IMR-90 (cell line): ENCODE measurements at regions not wholly inside any gene's neighbourhood (a gene's known extent, or its start where the extent isn't known, plus 50 kb on each side); places are given as distances from the start of the nearest gene placed in this dataset.

Experiments
- ATAC-seq: fragments of 200-7000 bp; cut with Tn5 transposase; 2 replicates; pipeline ENCODE4 v1.9.1; 2020; ENCODE audit warnings: low read depth, mild to moderate bottlenecking, moderate library complexity
- BruUV-seq: library from RNA; stranded (reverse); fragments of 400-500 nt; replicated peaks from 2 replicates; lab custom pipeline; 2021; lab: Mats Ljungman, UMichigan
- CTCF ChIA-PET: fragments of 300-600 bp; formaldehyde crosslinking; extraction: SDS; loops from one replicate; lab custom pipeline; 2021; ENCODE audit warnings: antibody characterized with exemption; lab: Yijun Ruan, JAX
- POLR2A ChIA-PET: fragments of 300-600 bp; sonication (Branson Sonifier 250); formaldehyde crosslinking; loops from one replicate; lab custom pipeline; 2022; ENCODE audit warnings: antibody characterized with exemption; ENCODE audit not compliant: unreplicated experiment; lab: Charles Lee
- DNase-seq: peaks from one replicate; pipeline ENCODE4 v3.0.0; 2013
- H2AFZ ChIP-seq: replicated peaks from 2 replicates; pipeline ENCODE3; 2013; ENCODE audit warnings: low read length, mild to moderate bottlenecking; ENCODE audit not compliant: poor library complexity
- H2AK5ac ChIP-seq: 2 replicates; pipeline ENCODE4 v1.6.1; 2013; ENCODE audit warnings: low read depth, low read length, inconsistent platforms
- H2AK9ac ChIP-seq: replicated peaks from 2 replicates; pipeline ENCODE3; 2013; ENCODE audit warnings: mild to moderate bottlenecking, low read depth, low read length, moderate library complexity; ENCODE audit not compliant: poor library complexity
- H2BK120ac ChIP-seq: 2 replicates; pipeline ENCODE4 v1.6.1; 2013; ENCODE audit warnings: low read depth, low read length, inconsistent platforms
- H2BK15ac ChIP-seq: 3 replicates; pipeline ENCODE4 v1.6.1; 2013; ENCODE audit warnings: low read depth, low read length, inconsistent platforms
- H2BK20ac ChIP-seq: 2 replicates; pipeline ENCODE4 v1.6.1; 2013; ENCODE audit warnings: low read depth, mild to moderate bottlenecking, inconsistent platforms, low read length, moderate library complexity
- H2BK5ac ChIP-seq: 2 replicates; pipeline ENCODE4 v1.6.1; 2013; ENCODE audit warnings: mild to moderate bottlenecking, low read depth, low read length, inconsistent platforms; ENCODE audit not compliant: poor library complexity, severe bottlenecking
- H3K14ac ChIP-seq: replicated peaks from 2 replicates; pipeline ENCODE4 v1.6.1; 2013; ENCODE audit warnings: low read depth, low read length, inconsistent platforms
- H3K18ac ChIP-seq: 2 replicates; pipeline ENCODE4 v1.6.1; 2013; ENCODE audit warnings: low read depth, low read length, control low read depth
- H3K23ac ChIP-seq: 2 replicates; pipeline ENCODE4 v1.6.1; 2013; ENCODE audit warnings: low read depth, low read length, inconsistent platforms
- H3K27ac ChIP-seq: 2 replicates; pipeline ENCODE4 v1.5.1; 2013; ENCODE audit warnings: mild to moderate bottlenecking, control low read depth, low read length; ENCODE audit not compliant: insufficient read depth
- H3K27me3 ChIP-seq: 2 replicates; pipeline ENCODE4 v1.6.1; 2013; ENCODE audit warnings: low read length; ENCODE audit not compliant: control insufficient read depth, insufficient read depth
- H3K36me3 ChIP-seq: 2 replicates; pipeline ENCODE4 v1.6.1; 2013; ENCODE audit warnings: low read length, mixed read lengths; ENCODE audit not compliant: control insufficient read depth, insufficient read depth
- H3K4ac ChIP-seq: 2 replicates; pipeline ENCODE4 v1.6.1; 2013; ENCODE audit warnings: low read depth, low read length, inconsistent platforms
- H3K4me1 ChIP-seq: 2 replicates; pipeline ENCODE4 v1.6.1; 2013; ENCODE audit warnings: low read length, mixed read lengths; ENCODE audit not compliant: control insufficient read depth, insufficient read depth
- H3K4me2 ChIP-seq: 2 replicates; pipeline ENCODE4 v1.6.1; 2013; ENCODE audit warnings: low read depth, mild to moderate bottlenecking, control low read depth, low read length, moderate library complexity
- H3K4me3 ChIP-seq: 2 replicates; pipeline ENCODE4 v1.5.1; 2013; ENCODE audit warnings: low read depth, mild to moderate bottlenecking, control low read depth, low read length, moderate library complexity; ENCODE audit not compliant: insufficient read depth
- H3K56ac ChIP-seq: 2 replicates; pipeline ENCODE4 v1.6.1; 2013; ENCODE audit warnings: low read length, inconsistent platforms; ENCODE audit not compliant: insufficient read depth; ENCODE audit errors: extremely low read depth
- H3K79me1 ChIP-seq, 2 experiments: 2 replicates each; pipeline ENCODE4 v1.6.1; 2013; ENCODE audit warnings: low read length in 2 of 2, inconsistent platforms in 1 of 2, low read depth in 1 of 2
- H3K9ac ChIP-seq: 2 replicates; pipeline ENCODE4 v1.6.1; 2013; ENCODE audit warnings: low read depth, low read length, control low read depth
- H3K9me1 ChIP-seq: 2 replicates; pipeline ENCODE4 v1.6.1; 2013; ENCODE audit warnings: low read length, inconsistent platforms; ENCODE audit not compliant: insufficient read depth
- H3K9me3 ChIP-seq: 2 replicates; pipeline ENCODE4 v1.6.1; 2013; ENCODE audit warnings: low read length; ENCODE audit not compliant: control insufficient read depth, insufficient read depth
- H4K20me1 ChIP-seq: 2 replicates; pipeline ENCODE4 v1.6.1; 2013; ENCODE audit warnings: low read length, inconsistent platforms; ENCODE audit not compliant: insufficient read depth
- H4K5ac ChIP-seq: 2 replicates; pipeline ENCODE4 v1.6.1; 2013; ENCODE audit warnings: mild to moderate bottlenecking, low read depth, low read length, control low read depth
- H4K8ac ChIP-seq, 2 experiments: 2 replicates each; pipeline ENCODE4 v1.6.1; 2013; ENCODE audit warnings: low read depth in 2 of 2, low read length in 2 of 2, control low read depth in 1 of 2, inconsistent platforms in 1 of 2
- H4K91ac ChIP-seq: 2 replicates; pipeline ENCODE4 v1.6.1; 2013; ENCODE audit warnings: low read depth, low read length, inconsistent platforms; ENCODE audit not compliant: insufficient read depth
- BHLHE40 ChIP-seq: fragments of 150-350 bp; IDR thresholded peaks from 2 replicates; pipeline ENCODE4 v1.6.1; 2016; ENCODE audit warnings: mild to moderate bottlenecking, low read depth, low read length
- CEBPB ChIP-seq: IDR thresholded peaks from 2 replicates; pipeline ENCODE4 v1.6.1; 2012; ENCODE audit warnings: low read depth, low read length, improper control_type of control experiment
- CHD1 ChIP-seq: IDR thresholded peaks from 2 replicates; pipeline ENCODE4 v1.6.1; 2012; ENCODE audit warnings: low read depth, low read length, improper control_type of control experiment
- FOS ChIP-seq: fragments of 150-350 bp; IDR thresholded peaks from 2 replicates; pipeline ENCODE4 v1.6.1; 2016; ENCODE audit warnings: low read depth, low read length
- MAFK ChIP-seq: IDR thresholded peaks from 2 replicates; pipeline ENCODE4 v1.6.1; 2012; ENCODE audit warnings: low read depth, low read length, improper control_type of control experiment
- MXI1 ChIP-seq: IDR thresholded peaks from 2 replicates; pipeline ENCODE4 v1.6.1; 2012; ENCODE audit warnings: low read depth, mild to moderate bottlenecking, low read length, moderate library complexity, borderline replicate concordance
- POLR2A ChIP-seq: IDR thresholded peaks from 2 replicates; pipeline ENCODE4 v1.6.1; 2012; ENCODE audit warnings: mild to moderate bottlenecking, low read depth, low read length
- RAD21 ChIP-seq: IDR thresholded peaks from 2 replicates; pipeline ENCODE4 v1.6.1; 2012; ENCODE audit warnings: low read length, improper control_type of control experiment
- RCOR1 ChIP-seq: IDR thresholded peaks from 2 replicates; pipeline ENCODE4 v1.6.1; 2012; ENCODE audit warnings: mild to moderate bottlenecking, low read length, improper control_type of control experiment; ENCODE audit not compliant: insufficient replicate concordance
- RFX5 ChIP-seq: IDR thresholded peaks from 2 replicates; pipeline ENCODE4 v1.8.0; 2012; ENCODE audit warnings: low read depth, mild to moderate bottlenecking, low read length, moderate library complexity
- SMC3 ChIP-seq: fragments of 150-350 bp; IDR thresholded peaks from 2 replicates; pipeline ENCODE4 v1.6.1; 2016; ENCODE audit warnings: low read depth, mild to moderate bottlenecking, antibody characterized with exemption, low read length, moderate library complexity
- WGBS, 2 experiments: methylation state at CpG; one replicate each; pipeline versions ENCODE4 v1.1.5 to v1.1.7; 2013; ENCODE audit warnings: missing lambda C conversion rate in 2 of 2; ENCODE audit not compliant: insufficient read length in 1 of 2; ENCODE audit errors: extremely low coverage in 2 of 2; 5-methylcytosine and 5-hydroxymethylcytosine counted together
- dilution Hi-C: fragments of 300-500 bp; cut with HindIII; formaldehyde crosslinking; loops from one replicate; pipeline ENCODE4 v1.14.3; 2018; ENCODE audit warnings: low sequenced_read_pairs; ENCODE audit not compliant: unreplicated experiment
- in situ Hi-C: fragments of 300-500 bp; cut with MboI; formaldehyde crosslinking; loops from 3 replicates; pipeline ENCODE4 v1.14.3; 2019; ENCODE audit warnings: low sequenced_read_pairs, inconsistent platforms, mixed read lengths
- intact Hi-C: fragments of 100-400 bp; cut with micrococcal nuclease; formaldehyde crosslinking; loops from 2 replicates; pipeline ENCODE4 v1.10.0; 2022
- TF ChIP-seq, protein P1 (sequence below): conservative IDR thresholded peaks from 2 replicates; pipeline ENCODE4 v1.5.1; 2012; ENCODE audit warnings: mild to moderate bottlenecking, low read depth, low read length, improper control_type of control experiment
- TF ChIP-seq, protein P2 (sequence below): fragments of 150-350 bp; IDR thresholded peaks from 2 replicates; pipeline ENCODE4 v1.6.1; 2017; ENCODE audit warnings: mild to moderate bottlenecking, antibody characterized with exemption, low read length, low read depth
- TF ChIP-seq, protein P3 (sequence below): fragments of 150-350 bp; IDR thresholded peaks from 2 replicates; pipeline ENCODE4 v1.6.1; 2016; ENCODE audit warnings: low read depth, mild to moderate bottlenecking, low read length, moderate library complexity, borderline replicate concordance

DNA sequence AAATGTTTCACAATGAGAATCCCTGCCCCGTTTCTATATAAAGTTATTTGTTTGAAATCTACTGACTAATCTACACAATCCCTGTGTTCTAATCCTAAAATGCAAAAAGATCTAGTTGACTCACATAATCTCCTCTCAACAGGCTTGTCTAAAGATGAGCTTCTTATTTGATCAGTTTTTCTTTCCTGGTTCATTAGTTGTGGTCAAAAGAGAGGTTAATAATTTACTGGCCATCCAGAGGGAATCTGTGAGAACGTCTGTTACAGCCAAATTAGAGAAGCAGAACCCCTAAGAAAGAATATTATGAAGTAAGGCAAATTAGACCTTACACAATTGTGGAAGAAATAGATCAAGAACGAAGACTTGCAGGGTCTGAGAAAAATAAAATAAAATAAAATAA, 173.7 kb upstream of the ANO3 start:
- Histone ChIP-seq H3K4ac (no peak overlapping the region), H2BK15ac (no peak overlapping the region), H3K4me1 (no peaks in the 10 kb centered on the region), H2AFZ (no peak overlapping the region), H3K79me1 (no peaks in the 10 kb centered on the region), H3K9me3 (no peaks in the 10 kb centered on the region), H2AK5ac (no peak overlapping the region), H3K9ac (no peak overlapping the region), H3K23ac (no peak overlapping the region), H2BK20ac (no peak overlapping the region), H4K91ac (no peak overlapping the region), H3K36me3 (no peaks in the 10 kb centered on the region), H2BK120ac (no peak overlapping the region), H3K27ac (no peak overlapping the region), H3K4me3 (no peak overlapping the region), H2AK9ac (no peak overlapping the region), H4K20me1 (no peaks in the 10 kb centered on the region), H4K5ac (no peak overlapping the region), H3K4me2 (no peak overlapping the region), H3K56ac (no peak overlapping the region), H4K8ac (no peak overlapping the region), H3K9me1 (no peaks in the 10 kb centered on the region), H3K18ac (no peak overlapping the region), H3K27me3 (no peaks in the 10 kb centered on the region), H3K14ac (no peak overlapping the region), H2BK5ac (no peak overlapping the region)
- intact Hi-C loops (no loop called here), in situ Hi-C loops (no loop called here), dilution Hi-C loops (no loop called here)
- no TSS peak for BruUV-seq
- DNase-seq (no peak), ATAC-seq (no peak)
- POLR2A ChIA-PET, result no interaction called here
- no peak for TF ChIP-seq MAFK
- TF ChIP-seq CHD1, result no peak
- TF ChIP-seq MXI1, result no peak
- no peak for TF ChIP-seq BHLHE40
- no peak for TF ChIP-seq RCOR1
- TF ChIP-seq RFX5, result no peak
- TF ChIP-seq, protein P1, sequence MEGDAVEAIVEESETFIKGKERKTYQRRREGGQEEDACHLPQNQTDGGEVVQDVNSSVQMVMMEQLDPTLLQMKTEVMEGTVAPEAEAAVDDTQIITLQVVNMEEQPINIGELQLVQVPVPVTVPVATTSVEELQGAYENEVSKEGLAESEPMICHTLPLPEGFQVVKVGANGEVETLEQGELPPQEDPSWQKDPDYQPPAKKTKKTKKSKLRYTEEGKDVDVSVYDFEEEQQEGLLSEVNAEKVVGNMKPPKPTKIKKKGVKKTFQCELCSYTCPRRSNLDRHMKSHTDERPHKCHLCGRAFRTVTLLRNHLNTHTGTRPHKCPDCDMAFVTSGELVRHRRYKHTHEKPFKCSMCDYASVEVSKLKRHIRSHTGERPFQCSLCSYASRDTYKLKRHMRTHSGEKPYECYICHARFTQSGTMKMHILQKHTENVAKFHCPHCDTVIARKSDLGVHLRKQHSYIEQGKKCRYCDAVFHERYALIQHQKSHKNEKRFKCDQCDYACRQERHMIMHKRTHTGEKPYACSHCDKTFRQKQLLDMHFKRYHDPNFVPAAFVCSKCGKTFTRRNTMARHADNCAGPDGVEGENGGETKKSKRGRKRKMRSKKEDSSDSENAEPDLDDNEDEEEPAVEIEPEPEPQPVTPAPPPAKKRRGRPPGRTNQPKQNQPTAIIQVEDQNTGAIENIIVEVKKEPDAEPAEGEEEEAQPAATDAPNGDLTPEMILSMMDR, result no peak
- TF ChIP-seq, protein P2, sequence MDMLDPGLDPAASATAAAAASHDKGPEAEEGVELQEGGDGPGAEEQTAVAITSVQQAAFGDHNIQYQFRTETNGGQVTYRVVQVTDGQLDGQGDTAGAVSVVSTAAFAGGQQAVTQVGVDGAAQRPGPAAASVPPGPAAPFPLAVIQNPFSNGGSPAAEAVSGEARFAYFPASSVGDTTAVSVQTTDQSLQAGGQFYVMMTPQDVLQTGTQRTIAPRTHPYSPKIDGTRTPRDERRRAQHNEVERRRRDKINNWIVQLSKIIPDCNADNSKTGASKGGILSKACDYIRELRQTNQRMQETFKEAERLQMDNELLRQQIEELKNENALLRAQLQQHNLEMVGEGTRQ, result no peak
- TF ChIP-seq CEBPB, result no peak
- TF ChIP-seq SMC3, result no peak
- TF ChIP-seq, protein P3, sequence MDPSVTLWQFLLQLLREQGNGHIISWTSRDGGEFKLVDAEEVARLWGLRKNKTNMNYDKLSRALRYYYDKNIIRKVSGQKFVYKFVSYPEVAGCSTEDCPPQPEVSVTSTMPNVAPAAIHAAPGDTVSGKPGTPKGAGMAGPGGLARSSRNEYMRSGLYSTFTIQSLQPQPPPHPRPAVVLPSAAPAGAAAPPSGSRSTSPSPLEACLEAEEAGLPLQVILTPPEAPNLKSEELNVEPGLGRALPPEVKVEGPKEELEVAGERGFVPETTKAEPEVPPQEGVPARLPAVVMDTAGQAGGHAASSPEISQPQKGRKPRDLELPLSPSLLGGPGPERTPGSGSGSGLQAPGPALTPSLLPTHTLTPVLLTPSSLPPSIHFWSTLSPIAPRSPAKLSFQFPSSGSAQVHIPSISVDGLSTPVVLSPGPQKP, result no peak
- no peak for TF ChIP-seq FOS
- TF ChIP-seq RAD21, result no peak
- no peak for TF ChIP-seq POLR2A
- CTCF ChIA-PET, result no interaction called here
- no CpG with 5 or more reads among the region's 3 CpGs for WGBS, 2 experiments
